NT2/D1 (cell line): ENCODE measurements at regions not wholly inside any gene's neighbourhood (a gene's known extent, or its start where the extent isn't known, plus 50 kb on each side); places are given as distances from the start of the nearest gene placed in this dataset.

Source experiments
- DNase-seq: peaks from one replicate; pipeline ENCODE4 v3.0.0-alpha.2; 2011; ENCODE audit warnings: low read depth, low spot score
- H3K27me3 ChIP-seq: 2 replicates; pipeline ENCODE4 v1.6.0; 2011; ENCODE audit warnings: mild to moderate bottlenecking; ENCODE audit not compliant: insufficient read length, insufficient read depth
- H3K36me3 ChIP-seq: 2 replicates; pipeline ENCODE4 v1.6.1; 2011; ENCODE audit warnings: mild to moderate bottlenecking, low read length, mixed read lengths; ENCODE audit not compliant: insufficient read depth, insufficient read length
- H3K4me1 ChIP-seq: 2 replicates; pipeline ENCODE4 v1.5.1; 2011; ENCODE audit not compliant: insufficient read depth, insufficient read length
- H3K4me3 ChIP-seq: 2 replicates; pipeline ENCODE4 v1.5.1; 2011; ENCODE audit warnings: low read depth; ENCODE audit not compliant: insufficient read length
- H3K9ac ChIP-seq: 2 replicates; pipeline ENCODE4 v1.6.0; 2011; ENCODE audit warnings: low read depth; ENCODE audit not compliant: insufficient read length
- H3K9me3 ChIP-seq: 2 replicates; pipeline ENCODE4 v1.5.1; 2011; ENCODE audit warnings: mild to moderate bottlenecking, low read length; ENCODE audit not compliant: insufficient read depth
- SUZ12 ChIP-seq: IDR thresholded peaks from 2 replicates; pipeline ENCODE4 v1.6.1; 2011; ENCODE audit not compliant: insufficient read length, insufficient read depth; ENCODE audit errors: extremely low read depth
- YY1 ChIP-seq: IDR thresholded peaks from 2 replicates; pipeline ENCODE4 v1.6.1; 2011; ENCODE audit not compliant: insufficient read length, insufficient read depth
- ZNF274 ChIP-seq: IDR thresholded peaks from 2 replicates; pipeline ENCODE4 v1.6.1; 2011; ENCODE audit warnings: mild to moderate bottlenecking, low read depth, low read length

DNA sequence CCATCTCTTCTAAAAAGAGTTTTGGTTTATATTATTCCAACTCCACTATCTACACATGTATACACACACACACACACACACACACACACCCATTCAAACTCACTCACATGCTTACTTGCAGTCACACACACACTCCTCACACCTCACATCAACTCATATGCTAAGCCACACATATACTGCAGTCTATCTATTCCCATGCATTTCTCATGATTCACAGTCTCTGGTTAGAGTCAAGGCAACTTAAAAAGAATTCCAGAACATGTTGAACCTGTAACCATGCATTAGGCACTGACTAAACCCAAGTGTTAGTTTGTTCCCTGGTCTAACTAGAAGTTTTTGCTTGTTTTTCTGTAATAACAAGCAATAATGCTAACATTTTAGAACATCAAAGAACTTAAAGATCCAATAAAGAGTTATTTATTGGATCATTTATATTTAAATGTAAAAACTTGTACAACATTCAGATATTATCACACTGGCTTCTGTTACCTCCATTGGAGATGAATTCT is 931.1 kb downstream of the PLA2G4A start:
- no peak overlapping the region for H3K4me3 ChIP-seq
- H3K9ac ChIP-seq = no peak overlapping the region
- TF ChIP-seq ZNF274 = no peak
- TF ChIP-seq SUZ12 = no peak
- TF ChIP-seq YY1 = no peak
- H3K9me3 ChIP-seq = peaks cover 10% of the 10 kb centered on the region; the same call in 1 of the 2 replicates
- DNase-seq = no peak
- no peaks in the 10 kb centered on the region for H3K36me3 ChIP-seq
- H3K4me1 ChIP-seq = no peaks in the 10 kb centered on the region
- no peaks in the 10 kb centered on the region for H3K27me3 ChIP-seq

- no peak for DNase-seq
- no peak overlapping the region for H3K9ac ChIP-seq
- no peak overlapping the region for H3K4me3 ChIP-seq
- no peak for TF ChIP-seq SUZ12
- TF ChIP-seq ZNF274 = no peak
- TF ChIP-seq YY1 = no peak
- no peaks in the 10 kb centered on the region for H3K36me3 ChIP-seq
- no peaks in the 10 kb centered on the region for H3K4me1 ChIP-seq
- H3K9me3 ChIP-seq = peaks cover 10% of the 10 kb centered on the region; the same call in 1 of the 2 replicates
- H3K27me3 ChIP-seq = no peaks in the 10 kb centered on the region
Measured at GRCh38 chr1:187762118-187762517, 933.4 kb downstream of the PLA2G4A start.

DNA sequence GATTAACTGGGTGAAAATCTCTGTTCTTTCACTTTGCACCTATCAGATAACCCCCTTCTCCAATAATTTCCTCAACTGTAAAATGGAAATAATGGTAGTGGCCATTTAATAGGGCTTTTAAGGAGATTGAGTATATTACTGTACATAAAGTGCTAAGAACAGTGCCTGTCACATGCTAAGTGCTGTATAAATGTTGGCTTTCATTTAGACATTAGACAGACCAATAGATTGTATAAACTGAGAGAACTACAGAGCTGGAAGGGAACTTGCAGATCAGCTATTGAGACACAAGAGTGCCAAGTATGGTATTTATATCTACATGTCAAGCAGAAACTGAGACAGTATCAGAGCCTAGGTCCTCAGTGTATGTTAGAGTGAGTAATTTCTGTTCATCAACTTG is 934.7 kb downstream of the PLA2G4A start:
- Histone ChIP-seq H3K4me3 (no peak overlapping the region), H3K4me1 (no peaks in the 10 kb centered on the region), H3K9me3 (peaks cover 10% of the 10 kb centered on the region; the same call in 1 of the 2 replicates), H3K27me3 (no peaks in the 10 kb centered on the region), H3K36me3 (no peaks in the 10 kb centered on the region), H3K9ac (no peak overlapping the region)
- TF ChIP-seq YY1 (no peak), ZNF274 (no peak), SUZ12 (no peak)
- no peak for DNase-seq

DNA sequence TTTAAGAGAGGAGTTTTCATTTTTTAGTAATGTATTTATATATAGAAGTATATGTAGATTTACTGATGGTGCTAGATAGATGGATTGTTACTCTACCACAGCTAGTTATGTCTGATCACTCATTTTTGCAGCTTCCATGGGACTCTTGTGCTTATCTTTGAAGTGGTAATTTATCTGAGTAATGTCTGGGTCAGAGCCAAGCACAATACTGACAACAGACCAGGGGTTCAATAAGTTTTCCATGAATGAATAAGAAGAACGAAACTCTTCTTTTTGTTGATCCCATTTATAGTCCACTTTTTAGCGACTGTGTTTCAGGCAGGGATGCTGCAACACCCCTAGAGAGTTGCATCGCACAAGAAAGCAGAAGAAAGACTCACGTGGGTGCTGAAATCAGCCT is 935.2 kb downstream of the PLA2G4A start:
- H3K9me3 ChIP-seq = peaks cover 10% of the 10 kb centered on the region; the same call in 1 of the 2 replicates
- no peaks in the 10 kb centered on the region for H3K36me3 ChIP-seq
- DNase-seq = no peak
- H3K27me3 ChIP-seq = no peaks in the 10 kb centered on the region
- H3K9ac ChIP-seq = no peak overlapping the region
- no peaks in the 10 kb centered on the region for H3K4me1 ChIP-seq
- TF ChIP-seq SUZ12 (no peak), ZNF274 (no peak), YY1 (no peak)
- no peak overlapping the region for H3K4me3 ChIP-seq

DNA sequence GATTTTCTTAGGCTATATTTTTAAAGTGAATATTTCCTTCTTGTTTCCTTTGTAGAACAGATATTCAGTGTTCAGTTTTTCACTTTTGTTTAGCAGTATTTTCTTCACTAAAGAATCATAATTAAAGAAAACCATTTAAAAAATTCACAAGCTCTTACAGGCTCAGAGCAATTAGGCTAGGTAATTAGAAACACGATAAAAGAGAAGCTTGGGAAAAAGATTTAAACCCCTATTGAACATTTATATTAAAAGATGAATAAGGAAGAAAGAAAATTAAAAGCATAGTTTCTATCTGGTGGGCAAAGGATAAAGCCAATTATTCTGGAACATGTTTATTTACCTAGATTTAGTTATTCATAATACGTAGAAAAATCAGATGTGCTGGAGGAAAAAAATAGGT is 942.6 kb downstream of the PLA2G4A start:
- H3K36me3 ChIP-seq = no peaks in the 10 kb centered on the region

DNA sequence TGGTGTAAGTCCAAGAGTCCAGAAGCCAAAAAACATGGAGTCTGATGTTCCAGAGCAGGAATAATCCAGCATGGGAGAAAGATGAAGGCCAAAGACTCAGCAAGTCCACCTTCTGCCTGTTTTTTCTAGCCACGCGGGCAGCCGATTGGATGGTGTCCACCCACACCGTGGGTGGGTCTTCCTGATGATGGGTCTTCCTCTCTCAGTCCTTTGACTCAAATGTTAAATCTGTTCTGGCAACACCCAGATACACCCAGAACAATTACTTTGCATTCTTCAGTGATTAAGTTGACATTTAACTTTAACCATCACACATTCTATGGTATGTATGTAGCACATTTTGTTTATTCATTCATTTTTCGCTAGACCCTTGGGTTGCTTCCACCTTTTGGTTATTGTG is 944.4 kb downstream of the PLA2G4A start:
- Histone ChIP-seq H3K9me3 (no peaks in the 10 kb centered on the region), H3K4me3 (no peak overlapping the region), H3K4me1 (no peaks in the 10 kb centered on the region), H3K36me3 (no peaks in the 10 kb centered on the region), H3K27me3 (no peaks in the 10 kb centered on the region), H3K9ac (no peak overlapping the region)
- no peak for DNase-seq
- TF ChIP-seq YY1 (no peak), ZNF274 (no peak), SUZ12 (no peak)

More for the DNA sequence above, 942.6 kb downstream of the PLA2G4A start:
- DNase-seq = no peak
- TF ChIP-seq ZNF274 (no peak), YY1 (no peak), SUZ12 (no peak)
- no peak overlapping the region for H3K4me3 ChIP-seq
- H3K9me3 ChIP-seq = no peaks in the 10 kb centered on the region
- H3K9ac ChIP-seq = no peak overlapping the region
- no peaks in the 10 kb centered on the region for H3K4me1 ChIP-seq
- no peaks in the 10 kb centered on the region for H3K27me3 ChIP-seq

GRCh38 chr1:187787736-187788135 is 959.0 kb downstream of the PLA2G4A start:
- H3K9ac ChIP-seq = no peak overlapping the region
- no peak overlapping the region for H3K4me3 ChIP-seq
- H3K4me1 ChIP-seq = no peaks in the 10 kb centered on the region

More at GRCh38 chr1:187787736-187788135, 959.0 kb downstream of the PLA2G4A start:
- no peaks in the 10 kb centered on the region for H3K36me3 ChIP-seq
- DNase-seq = no peak
- no peaks in the 10 kb centered on the region for H3K9me3 ChIP-seq
- no peak for TF ChIP-seq ZNF274
- no peak for TF ChIP-seq YY1
- no peak for TF ChIP-seq SUZ12
- H3K27me3 ChIP-seq = no peaks in the 10 kb centered on the region
